ENCODE measurements at regions not wholly inside any gene's neighbourhood (a gene's known extent, or its start where the extent isn't known, plus 50 kb on each side); places are given as distances from the start of the nearest gene placed in this dataset.

DNA sequence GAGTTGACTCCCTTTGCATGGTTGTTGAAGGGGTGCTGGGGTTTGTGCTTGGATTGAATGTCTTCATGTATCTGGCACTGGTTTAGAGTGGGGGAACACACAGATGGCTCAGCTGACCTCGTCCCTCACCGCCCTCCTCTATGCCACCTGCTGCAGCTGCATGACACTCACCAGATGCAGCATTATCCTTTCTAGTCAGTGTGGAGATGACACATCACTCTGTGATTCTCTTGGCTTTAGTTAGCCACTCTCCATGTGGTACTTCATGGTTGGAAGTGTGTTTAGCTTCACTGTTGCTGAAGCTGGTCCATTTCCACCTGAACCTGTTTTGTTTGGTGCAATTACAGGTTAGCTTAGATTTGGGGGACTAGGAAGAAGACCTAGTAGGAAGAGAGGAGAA lies 56.3 kb upstream of the BMPER start:
- no peaks in the 10 kb centered on the region for H3K4me1 Mint-ChIP-seq
- peaks cover 17% of the 10 kb centered on the region for H3K27me3 Mint-ChIP-seq (ENCODE audit: low read depth)
- no peak for TF ChIP-seq CTCF (IDR thresholded peaks at IDR 0.05; ENCODE audit: unreplicated experiment in 3 of 3)
- peaks cover 3% of the 10 kb centered on the region for H3K9me3 Mint-ChIP-seq
- H3K4me3 Mint-ChIP-seq, result no peak overlapping the region
- no peaks in the 10 kb centered on the region for H3K36me3 Mint-ChIP-seq (ENCODE audit: low read depth)
- H3K27ac Mint-ChIP-seq, result no peak overlapping the region

GRCh38 chr7:33849971-33850559 lies 55.3 kb upstream of the BMPER start:
- Mint-ChIP-seq H3K27me3 (ENCODE audit: low read depth) (peaks cover 17% of the 10 kb centered on the region), H3K4me3 (no peak overlapping the region), H3K4me1 (no peaks in the 10 kb centered on the region), H3K27ac (no peak overlapping the region), H3K9me3 (no peaks in the 10 kb centered on the region), H3K36me3 (ENCODE audit: low read depth) (no peaks in the 10 kb centered on the region)
- TF ChIP-seq CTCF (IDR thresholded peaks at IDR 0.05; ENCODE audit: unreplicated experiment in 3 of 3), result no peak

- Mint-ChIP-seq H3K27ac (peak overlapping the region in 1 of 3 experiments; percentile 11), H3K27me3 (ENCODE audit: low read depth) (peaks cover 17% of the 10 kb centered on the region), H3K9me3 (no peaks in the 10 kb centered on the region), H3K4me1 (no peaks in the 10 kb centered on the region), H3K36me3 (ENCODE audit: low read depth) (no peaks in the 10 kb centered on the region), H3K4me3 (no peak overlapping the region)
- TF ChIP-seq CTCF (IDR thresholded peaks at IDR 0.05; ENCODE audit: unreplicated experiment in 3 of 3), result no peak
Observed at GRCh38 chr7:33850768-33851167, 54.6 kb upstream of the BMPER start.

DNA sequence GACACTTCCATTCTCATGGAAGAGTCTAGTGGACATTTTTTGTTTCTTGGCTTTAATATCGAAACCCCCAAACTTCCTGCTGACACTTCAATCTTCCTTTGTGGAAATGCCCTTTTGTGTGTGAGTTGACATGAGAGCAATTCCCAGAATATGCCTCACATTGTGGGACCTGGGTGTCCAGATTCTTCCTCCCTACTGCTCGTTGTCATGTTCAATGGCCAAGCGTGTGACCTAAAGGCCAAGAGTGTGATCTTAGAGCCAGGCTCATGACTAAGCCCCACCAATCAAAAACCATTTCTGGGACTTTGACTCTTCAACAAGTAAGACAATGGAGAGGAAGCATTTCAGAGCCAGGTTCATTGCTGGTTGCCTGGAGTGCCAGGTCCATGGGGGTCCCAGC lies 52.5 kb upstream of the BMPER start:
- Mint-ChIP-seq H3K27ac (no peak overlapping the region), H3K4me1 (no peaks in the 10 kb centered on the region), H3K36me3 (ENCODE audit: low read depth) (no peaks in the 10 kb centered on the region), H3K9me3 (no peaks in the 10 kb centered on the region), H3K4me3 (no peak overlapping the region), H3K27me3 (ENCODE audit: low read depth) (peaks cover 13% of the 10 kb centered on the region)
- TF ChIP-seq CTCF (IDR thresholded peaks at IDR 0.05; ENCODE audit: unreplicated experiment in 3 of 3), result no peak

- H3K27me3 Mint-ChIP-seq (ENCODE audit: low read depth), result peaks cover 17% of the 10 kb centered on the region
- no peaks in the 10 kb centered on the region for H3K4me1 Mint-ChIP-seq
- no peak overlapping the region for H3K27ac Mint-ChIP-seq
- H3K9me3 Mint-ChIP-seq, result peaks cover 3% of the 10 kb centered on the region
- no peak for TF ChIP-seq CTCF (IDR thresholded peaks at IDR 0.05; ENCODE audit: unreplicated experiment in 3 of 3)
- no peak overlapping the region for H3K4me3 Mint-ChIP-seq
- H3K36me3 Mint-ChIP-seq (ENCODE audit: low read depth), result no peaks in the 10 kb centered on the region
Observed at GRCh38 chr7:33853361-33854062, 51.8 kb upstream of the BMPER start.

- Mint-ChIP-seq H3K4me1 (no peaks in the 10 kb centered on the region), H3K36me3 (ENCODE audit: low read depth) (no peaks in the 10 kb centered on the region), H3K27me3 (ENCODE audit: low read depth) (peaks cover 16% of the 10 kb centered on the region), H3K27ac (no peak overlapping the region), H3K9me3 (peaks cover 3% of the 10 kb centered on the region), H3K4me3 (no peak overlapping the region)
- TF ChIP-seq CTCF (IDR thresholded peaks at IDR 0.05; ENCODE audit: unreplicated experiment in 3 of 3), result no peak
Observed at GRCh38 chr7:33854178-33854577, 51.2 kb upstream of the BMPER start.

Measured in nephron (organoid).